Fibroblast of lung (primary cell): ENCODE measurements at regions not wholly inside any gene's neighbourhood (a gene's known extent, or its start where the extent isn't known, plus 50 kb on each side); places are given as distances from the start of the nearest gene placed in this dataset.

ENCODE experiments used
- CTCF ChIP-seq, 2 donors: IDR thresholded peaks in 1 of 2; conservative IDR thresholded peaks in 1 of 2; 1 replicate in 1 of 2; 2 replicates in 1 of 2; pipeline ENCODE4 v1.5.1; 2011 to 2012; ENCODE audit warnings: low read length in 2 of 2, control low read depth in 1 of 2, inconsistent platforms in 1 of 2, low read depth in 1 of 2, mild to moderate bottlenecking in 1 of 2
- EZH2 ChIP-seq: IDR thresholded peaks from 2 replicates; pipeline ENCODE4 v1.5.1; 2012; ENCODE audit warnings: low read length, control low read depth, mild to moderate bottlenecking; ENCODE audit errors: missing control alignments

- no peak for TF ChIP-seq CTCF (conservative IDR thresholded peaks at IDR 0.05 in 1 of 2, IDR thresholded peaks at IDR 0.05 in 1 of 2; ENCODE audit: low read depth in 1 of 2, low read length in 2 of 2)
- TF ChIP-seq EZH2, result no peak
Measured at GRCh38 chr5:166507810-166508425, 1783.5 kb upstream of the WWC1 start.
